ENCODE measurements at regions not wholly inside any gene's neighbourhood (a gene's known extent, or its start where the extent isn't known, plus 50 kb on each side); places are given as distances from the start of the nearest gene placed in this dataset.
"Not testable (repeated sequence)": the region's sequence is repeated elsewhere in the genome, so short reads cannot be mapped to it uniquely, and the experiment has no call there.

GRCh38 chr4:23022032-23022431 is 329.3 kb downstream of the GBA3 start:
- DNase-seq (ENCODE audit: low read depth): no peak

DNA sequence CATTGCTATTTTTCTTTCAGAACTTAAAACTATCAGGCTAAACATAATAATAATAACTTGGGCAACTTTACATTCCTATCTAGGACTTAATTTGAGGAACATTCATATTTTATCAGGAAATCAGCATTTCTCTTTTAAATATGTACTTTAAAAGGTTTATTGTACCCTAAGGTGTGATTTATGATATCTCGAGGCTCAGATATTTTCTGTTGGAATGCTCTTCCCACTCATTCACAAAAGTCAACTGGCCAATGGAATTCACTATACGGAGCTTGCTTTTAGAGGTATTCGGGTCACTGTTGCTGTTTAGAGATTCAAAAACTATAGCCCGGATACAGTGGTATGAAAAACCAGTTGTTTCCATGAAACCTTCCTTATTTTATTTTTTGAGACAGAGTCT is 328.3 kb downstream of the GBA3 start:
- DNase-seq (ENCODE audit: low read depth): no peak

- not testable (repeated sequence) for DNase-seq (ENCODE audit: low read depth)
These were observed 327.7 kb downstream of the GBA3 start for GRCh38 chr4:23020399-23020798.

DNA sequence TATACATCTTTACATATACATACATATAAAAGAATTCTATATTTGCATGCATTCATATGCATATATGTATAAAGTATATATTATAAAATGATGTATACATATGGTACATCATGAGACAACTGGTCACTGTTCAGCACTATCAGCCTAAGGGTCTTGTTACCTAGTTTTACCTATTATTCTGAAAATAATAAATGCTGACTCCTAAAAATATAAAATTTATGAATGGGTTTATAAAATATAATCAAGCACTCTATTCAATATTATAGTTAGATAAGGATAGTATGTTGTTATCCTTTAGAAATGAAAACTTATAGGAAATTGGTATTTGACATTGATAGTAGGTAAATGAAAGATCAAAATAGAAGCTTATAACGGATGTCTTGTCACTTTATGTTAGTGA is 324.2 kb downstream of the GBA3 start:
- no peak for DNase-seq (ENCODE audit: low read depth)

GRCh38 chr4:23015821-23016220 is 323.1 kb downstream of the GBA3 start:
- no peak for DNase-seq (ENCODE audit: low read depth)

DNA sequence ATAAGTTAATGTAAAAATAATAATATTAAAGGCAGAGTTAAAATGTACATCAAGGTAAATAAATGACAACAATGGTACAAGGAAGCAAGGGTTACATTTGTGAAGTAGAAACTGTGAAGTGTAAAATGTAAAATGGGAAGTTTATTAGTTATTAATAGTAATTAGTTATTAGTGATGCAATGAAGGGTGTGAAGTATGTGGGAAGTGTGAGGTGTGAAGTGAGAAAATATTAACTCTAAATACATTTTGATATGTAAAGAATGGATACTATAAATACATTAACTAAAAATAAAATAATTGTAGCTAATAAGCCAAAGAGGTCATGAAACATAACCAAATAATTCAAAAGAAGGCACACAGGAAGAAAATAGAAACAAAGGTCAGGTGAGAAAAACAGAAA is 316.4 kb downstream of the GBA3 start:
- DNase-seq (ENCODE audit: low read depth): no peak

DNA sequence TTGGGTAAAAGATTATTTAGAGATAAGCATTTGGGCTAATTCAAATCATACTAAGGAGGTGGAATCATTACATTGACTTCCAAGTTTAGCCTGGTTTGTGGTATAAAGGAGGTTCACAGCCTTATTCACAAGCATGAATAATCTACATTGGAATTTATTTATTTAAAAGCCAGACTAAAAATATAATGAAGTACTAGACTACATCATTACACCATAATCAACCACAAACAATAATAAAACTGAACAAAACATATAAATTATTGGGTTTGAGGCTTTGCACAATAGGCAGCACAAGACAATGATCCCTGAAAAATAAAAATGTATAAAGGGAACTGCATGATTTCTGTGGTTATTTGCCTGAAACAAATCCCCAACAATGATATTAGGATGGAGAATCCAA is 314.0 kb downstream of the GBA3 start:
- no peak for DNase-seq (ENCODE audit: low read depth)

DNA sequence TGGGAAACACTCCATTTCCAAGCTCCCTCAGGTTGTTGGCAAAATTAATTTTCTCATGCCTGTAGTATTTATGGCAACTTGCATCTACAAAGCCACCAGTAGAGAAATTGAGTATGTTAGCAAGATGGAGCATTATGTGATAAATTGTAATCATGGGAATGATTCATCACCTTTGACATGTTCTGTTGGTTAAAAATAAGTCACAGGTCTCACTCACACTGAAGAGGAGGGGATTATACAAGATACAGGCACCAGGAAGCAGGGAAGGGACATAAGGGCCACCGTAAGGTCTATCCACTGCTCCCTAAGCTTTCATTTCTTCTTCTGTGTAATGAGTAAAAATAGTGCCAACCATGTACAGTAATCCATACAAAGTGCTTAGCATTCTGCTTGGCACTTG is 313.0 kb downstream of the GBA3 start:
- DNase-seq (ENCODE audit: low read depth): no peak

DNA sequence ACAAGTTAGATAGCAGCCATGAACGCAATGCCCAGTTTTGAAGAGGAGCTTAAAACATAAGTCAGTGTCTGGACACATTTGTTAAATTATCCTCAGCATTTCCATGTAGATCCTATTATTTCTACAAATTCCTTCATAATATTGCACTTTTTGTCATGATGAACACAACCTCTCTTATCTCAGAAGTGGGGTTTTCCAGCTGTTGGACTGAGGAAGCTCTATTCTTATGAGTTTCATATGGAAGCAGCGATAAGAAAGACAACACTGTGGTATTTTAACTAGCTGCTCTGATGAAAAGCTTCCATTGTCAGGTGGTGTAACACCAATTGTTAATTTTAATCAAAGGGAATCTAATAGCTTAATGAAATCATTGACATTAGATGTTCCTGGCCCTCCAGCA is 308.7 kb downstream of the GBA3 start:
- no peak for DNase-seq (ENCODE audit: low read depth)

DNA sequence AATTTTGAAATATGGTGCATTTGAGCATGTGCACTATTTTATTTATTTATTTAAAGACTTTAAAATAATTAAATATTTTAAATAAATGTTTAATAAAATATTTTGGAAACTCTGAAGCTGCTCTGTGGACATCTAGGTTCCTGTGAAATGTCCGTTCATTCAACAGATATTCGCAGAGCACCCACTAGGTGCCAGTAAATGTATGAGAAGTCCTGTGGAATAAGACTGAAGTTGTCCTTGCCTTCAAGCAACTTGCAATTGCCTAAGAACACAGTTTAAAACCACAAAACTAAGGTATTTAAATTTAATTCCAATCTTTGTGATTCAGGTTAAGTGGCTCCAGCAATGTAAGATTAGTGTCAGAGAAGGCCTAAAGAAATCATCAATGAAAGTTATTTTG is 306.7 kb downstream of the GBA3 start:
- DNase-seq (ENCODE audit: low read depth): no peak

GRCh38 chr4:22997358-22998224 is 304.9 kb downstream of the GBA3 start:
- DNase-seq (ENCODE audit: low read depth): no peak

DNA sequence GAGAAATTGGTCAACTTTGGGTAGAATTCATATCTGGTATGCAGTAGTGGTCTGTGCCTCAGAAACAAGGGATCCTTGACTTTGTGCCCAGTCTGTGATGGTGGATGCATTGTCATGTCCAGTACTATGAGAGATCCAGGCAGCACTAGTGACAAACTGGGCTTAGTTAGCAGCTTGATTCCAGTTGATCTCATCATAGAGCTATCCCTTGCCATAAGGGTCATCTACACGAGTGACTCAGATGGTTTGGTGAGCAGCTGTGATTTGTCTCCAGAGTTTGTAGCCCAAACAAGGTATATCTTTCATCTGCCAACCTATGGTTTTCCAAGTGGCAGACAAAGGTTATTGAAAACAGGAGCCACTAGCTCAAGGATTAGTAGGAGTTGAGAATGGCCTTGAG is 298.8 kb downstream of the GBA3 start:
- DNase-seq (ENCODE audit: low read depth): no peak

DNA sequence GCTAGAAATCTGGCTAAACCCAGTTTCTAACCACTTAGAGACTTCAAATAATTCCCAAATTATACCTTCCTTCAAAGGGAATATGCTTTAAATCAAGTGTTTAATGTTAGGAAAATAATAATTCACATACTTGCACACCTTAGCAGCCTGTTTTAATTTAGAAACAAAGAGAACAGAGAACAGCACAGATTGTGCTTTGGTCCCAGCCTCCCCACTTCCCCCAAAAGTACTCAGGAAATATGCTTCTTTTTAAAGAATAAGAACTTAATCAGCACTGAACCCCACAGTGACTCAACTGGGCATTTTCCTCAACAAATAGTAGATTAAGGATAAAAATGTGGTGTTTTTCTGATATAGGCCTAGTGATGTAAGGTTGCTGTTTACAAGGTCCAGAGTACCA is 295.8 kb downstream of the GBA3 start:
- no peak for DNase-seq (ENCODE audit: low read depth)

DNA sequence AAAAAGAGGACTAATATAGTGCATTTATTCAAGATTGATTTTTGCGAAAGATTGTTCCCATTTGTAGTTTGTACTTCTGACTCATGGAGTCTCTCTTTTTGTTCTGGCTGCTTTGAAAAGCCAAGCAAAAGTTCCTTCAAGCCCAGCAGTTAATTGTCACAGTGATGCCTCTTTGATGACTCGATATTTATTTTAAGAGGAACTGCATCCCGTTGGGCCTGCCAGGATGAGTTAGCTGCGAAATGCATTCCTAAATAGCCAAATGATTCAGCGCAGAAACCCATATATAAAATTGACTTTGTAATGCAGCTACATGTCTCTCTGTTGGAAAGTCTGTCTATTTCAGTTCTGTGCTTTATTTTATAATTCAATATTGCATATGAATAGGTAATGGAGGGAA is 295.1 kb downstream of the GBA3 start:
- no peak for DNase-seq (ENCODE audit: low read depth)

DNA sequence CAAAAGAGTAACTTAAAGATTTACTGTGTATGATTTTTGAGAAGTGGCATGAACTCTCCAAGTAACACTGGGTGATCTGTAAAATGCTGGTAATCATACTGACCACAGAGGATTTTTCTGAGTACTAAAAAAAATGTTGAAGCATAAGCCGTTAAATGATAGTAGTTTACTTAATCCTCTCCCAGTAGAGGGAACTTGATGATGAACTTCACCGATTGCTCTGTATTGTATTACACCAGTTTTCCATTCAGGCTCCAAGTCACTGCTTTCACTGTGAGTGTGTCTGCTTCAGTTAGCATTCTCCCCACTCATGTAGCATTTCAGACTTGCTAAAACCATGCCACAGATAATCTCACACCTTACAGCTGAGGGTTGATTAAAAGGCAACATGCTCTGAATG is 294.1 kb downstream of the GBA3 start:
- DNase-seq (ENCODE audit: low read depth): no peak

- DNase-seq (ENCODE audit: low read depth): no peak
These were observed 293.5 kb downstream of the GBA3 start for GRCh38 chr4:22986262-22986661.

- no peak for DNase-seq (ENCODE audit: low read depth)
These were observed 291.7 kb downstream of the GBA3 start for GRCh38 chr4:22984390-22984789.

DNA sequence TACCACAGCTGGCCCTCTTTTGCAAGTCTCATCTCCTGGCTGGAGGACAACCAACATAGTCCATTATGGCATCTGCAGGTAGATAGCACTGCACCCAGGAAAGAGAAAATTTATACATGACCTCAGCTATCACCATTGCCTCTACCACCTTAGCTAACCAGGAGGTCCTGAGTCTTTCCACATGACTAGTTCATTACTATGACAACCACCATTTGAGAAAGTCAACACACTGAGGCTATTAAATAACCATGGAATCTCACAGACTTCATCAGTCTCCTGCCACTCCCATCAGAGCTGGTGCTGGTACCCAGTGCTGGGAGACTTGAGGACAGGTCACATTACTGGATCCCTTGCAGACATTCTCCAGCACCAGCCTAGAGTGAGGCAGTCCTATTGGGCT is 285.9 kb downstream of the GBA3 start:
- no peak for DNase-seq (ENCODE audit: low read depth)

- no peak for DNase-seq (ENCODE audit: low read depth)
These were observed 277.9 kb downstream of the GBA3 start for GRCh38 chr4:22970665-22971064.

DNA sequence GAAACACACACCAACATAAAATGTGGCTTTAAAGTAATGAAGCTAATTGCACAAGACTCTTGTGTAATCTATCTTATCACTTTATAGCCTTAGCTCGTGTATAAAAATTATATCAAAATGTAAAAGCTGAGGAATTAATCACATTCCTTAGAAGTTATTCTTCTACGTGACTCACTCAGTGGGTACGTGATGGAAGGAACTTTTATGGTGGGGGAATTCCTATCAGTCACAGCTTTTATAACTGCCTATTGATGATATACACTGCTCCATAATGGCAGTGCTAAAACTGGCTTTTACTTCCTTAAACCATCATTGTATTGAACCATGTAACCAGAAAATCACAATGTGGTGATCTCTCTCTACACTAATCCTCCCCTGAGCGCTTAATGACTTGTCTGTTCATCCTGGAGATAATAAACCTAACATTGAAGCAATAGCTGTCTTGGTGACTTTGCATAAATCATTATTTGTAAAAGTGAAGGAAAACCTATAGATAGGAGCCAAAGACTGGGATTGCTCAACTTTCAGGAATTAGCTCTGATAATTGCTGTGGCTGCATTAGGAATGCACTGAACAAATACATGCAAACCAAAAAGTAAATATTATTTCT is 276.7 kb downstream of the GBA3 start:
- DNase-seq (ENCODE audit: low read depth): no peak

DNA sequence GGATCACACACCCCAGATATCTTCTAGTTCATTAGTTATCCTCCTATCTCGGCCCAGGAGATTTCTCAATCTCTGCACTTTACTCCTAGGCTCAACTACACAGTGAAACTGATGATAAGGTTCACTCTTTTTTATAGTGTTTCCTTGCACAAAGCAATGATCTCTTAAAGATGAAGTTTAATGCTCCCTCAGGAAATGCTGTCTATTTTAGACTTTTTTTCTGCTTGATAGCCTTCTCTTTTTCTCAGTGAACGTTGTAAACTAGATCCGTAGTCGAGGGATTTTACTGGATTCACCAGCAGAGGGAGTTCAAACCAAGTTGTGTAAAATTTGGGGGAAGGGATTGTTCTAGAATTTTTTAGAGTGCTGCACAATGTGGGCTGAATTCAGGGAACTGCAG is 269.6 kb downstream of the GBA3 start:
- DNase-seq (ENCODE audit: low read depth): no peak

DNA sequence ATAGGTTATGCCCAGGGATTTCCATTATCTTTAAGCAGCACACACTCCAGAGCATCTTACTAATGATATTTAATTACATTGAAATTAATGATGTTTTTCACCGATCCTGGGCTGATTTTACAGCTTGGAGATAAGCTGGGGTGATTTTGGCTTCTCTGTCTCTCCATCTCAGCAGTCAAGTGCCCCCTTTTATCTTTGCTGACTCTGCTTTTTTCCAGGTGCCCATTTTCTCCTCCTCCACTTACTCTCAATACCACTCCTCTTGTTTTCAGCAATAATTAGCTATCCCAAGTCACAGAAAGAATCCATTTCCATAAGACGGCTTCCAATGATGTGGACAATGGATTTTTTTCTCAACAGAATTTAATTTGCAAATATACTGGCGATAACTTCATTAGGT is 266.7 kb downstream of the GBA3 start:
- no peak for DNase-seq (ENCODE audit: low read depth)

DNA sequence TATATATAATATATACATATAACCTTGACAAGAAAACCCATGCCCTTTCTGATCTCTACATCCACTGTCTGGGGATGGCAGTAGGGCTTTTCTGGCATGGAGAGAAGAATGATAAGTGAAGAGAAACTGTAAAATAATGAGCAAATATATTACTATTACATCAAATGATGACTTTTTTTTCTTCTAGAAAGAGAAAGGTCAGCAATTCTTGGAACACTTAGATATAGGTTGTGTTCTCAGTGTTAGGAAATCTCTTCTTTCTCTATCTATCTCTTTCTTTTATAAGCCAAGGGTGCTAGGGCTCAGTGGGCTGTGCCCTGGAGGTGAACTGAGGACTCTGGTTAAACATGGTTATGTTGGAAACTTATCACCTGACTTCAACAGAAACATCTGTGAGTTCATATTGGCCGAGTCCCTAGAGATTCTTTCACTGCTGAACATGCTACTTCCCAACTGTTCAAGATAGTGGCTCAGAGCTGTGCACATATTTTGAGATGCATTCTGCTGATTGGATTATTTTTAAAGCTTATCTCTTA is 265.1 kb downstream of the GBA3 start:
- DNase-seq (ENCODE audit: low read depth): no peak

Data from activated T-cell treated with anti-CD3 and anti-CD28 coated beads for 1 hour (primary cell).